Ovary (tissue), 7 donors: ENCODE measurements at regions not wholly inside any gene's neighbourhood (a gene's known extent, or its start where the extent isn't known, plus 50 kb on each side); places are given as distances from the start of the nearest gene placed in this dataset.

Experiments used
- DNase-seq, 5 donors: peaks; one replicate each; pipeline ENCODE4 v3.0.0-alpha.2; 2019 to 2020
- H3K27ac ChIP-seq, 2 donors: fragments of 200-600 bp; one replicate each; pipeline versions ENCODE4 v1.5.1 to v1.8.0; 2019 to 2022
- H3K27me3 ChIP-seq: fragments of 200-600 bp; one replicate; pipeline ENCODE4 v1.8.0; 2022
- H3K36me3 ChIP-seq: fragments of 200-600 bp; sonication (generic); one replicate; pipeline ENCODE4 v1.5.1; 2019
- H3K4me1 ChIP-seq: one replicate; pipeline ENCODE4 v1.8.1; 2013; ENCODE audit warnings: mild to moderate bottlenecking, moderate library complexity; ENCODE audit not compliant: insufficient read depth
- H3K4me3 ChIP-seq: fragments of 200-600 bp; sonication (generic); one replicate; pipeline ENCODE4 v1.5.1; 2017
- H3K9me3 ChIP-seq, 2 donors: fragments of 200-600 bp in 1 of 2; sonication (generic) in 1 of 2; one replicate each; pipeline versions ENCODE4 v1.5.1 to v1.8.1; 2013 to 2019; ENCODE audit warnings: mild to moderate bottlenecking in 1 of 2, moderate library complexity in 1 of 2
- EP300 ChIP-seq: sonication (generic); formaldehyde crosslinking; IDR thresholded peaks from one replicate; pipeline ENCODE4 v1.6.1; 2017; ENCODE audit warnings: antibody characterized with exemption
- POLR2A ChIP-seq: fragments of 450-650 bp; IDR thresholded peaks from one replicate; pipeline ENCODE4 v1.6.1; 2017; ENCODE audit warnings: antibody characterized with exemption, mild to moderate bottlenecking, moderate library complexity
- WGBS, 3 donors: extraction: QIAGEN DNeasy Blood & Tissue Kit in 1 of 3; methylation state at CpG; one replicate each; pipeline versions ENCODE4 v1.1.5 to v1.1.7; 2013 to 2017; 5-methylcytosine and 5-hydroxymethylcytosine counted together
- intact Hi-C, 4 donors: fragments of 100-400 bp; cut with DNase I; formaldehyde crosslinking; loops; one replicate each; pipeline versions ENCODE4 v1.11.0 to v1.15.1; 2022 to 2023
- TF ChIP-seq, protein P1 (sequence below), 3 donors: fragments of 450-650 bp in 2 of 3; fragments of 200-600 bp in 1 of 3; IDR thresholded peaks; one replicate each; pipeline versions ENCODE4 v1.5.1 to v1.8.0; 2016 to 2022; ENCODE audit warnings: antibody characterized with exemption in 3 of 3, mild to moderate bottlenecking in 1 of 3
- donor health status: DM: no; HTN: no; CAD: no; lungs with moderate emphysema.
- donor health status: DM: no; HTN: no; CAD: no.
- donor health status: Bipolar disorder and iron deficiency.
- donor health status: DM: no; HTN: no; CAD: no.
- donor health status: DM: yes; HTN: yes; CAD: no.

DNA sequence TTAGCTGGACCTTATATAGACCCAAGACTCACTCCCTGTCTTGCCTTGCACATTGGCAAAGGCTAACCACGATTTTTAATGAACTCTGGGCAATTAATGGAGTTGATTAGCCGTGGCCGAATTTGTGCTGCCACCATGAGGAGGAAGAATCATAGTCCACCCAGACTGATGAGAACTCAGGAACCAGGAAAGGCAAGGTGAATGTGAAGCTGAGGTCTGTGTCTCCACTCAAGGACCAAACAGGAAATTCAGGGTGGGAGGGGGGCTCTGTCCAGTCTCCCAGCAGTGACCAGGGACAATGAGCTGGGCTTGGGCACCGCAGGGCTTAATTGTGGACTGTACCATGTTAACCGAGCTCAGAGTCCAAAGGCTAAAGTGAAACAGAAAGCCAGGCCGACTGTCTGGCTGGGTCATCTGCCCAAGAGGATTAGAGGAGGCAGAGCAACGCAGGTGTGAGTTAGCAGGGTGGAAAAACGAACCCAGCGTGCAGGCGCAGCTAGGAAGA, 127.0 kb upstream of the JCAD start:
- no peak for DNase-seq
- Histone ChIP-seq H3K27me3 (no peaks in the 10 kb centered on the region), H3K9me3 (no peaks in the 10 kb centered on the region), H3K27ac (no peak overlapping the region), H3K36me3 (no peaks in the 10 kb centered on the region), H3K4me3 (no peak overlapping the region), H3K4me1 (peaks cover 2% of the 10 kb centered on the region)
- no peak for TF ChIP-seq EP300
- TF ChIP-seq, protein P1, sequence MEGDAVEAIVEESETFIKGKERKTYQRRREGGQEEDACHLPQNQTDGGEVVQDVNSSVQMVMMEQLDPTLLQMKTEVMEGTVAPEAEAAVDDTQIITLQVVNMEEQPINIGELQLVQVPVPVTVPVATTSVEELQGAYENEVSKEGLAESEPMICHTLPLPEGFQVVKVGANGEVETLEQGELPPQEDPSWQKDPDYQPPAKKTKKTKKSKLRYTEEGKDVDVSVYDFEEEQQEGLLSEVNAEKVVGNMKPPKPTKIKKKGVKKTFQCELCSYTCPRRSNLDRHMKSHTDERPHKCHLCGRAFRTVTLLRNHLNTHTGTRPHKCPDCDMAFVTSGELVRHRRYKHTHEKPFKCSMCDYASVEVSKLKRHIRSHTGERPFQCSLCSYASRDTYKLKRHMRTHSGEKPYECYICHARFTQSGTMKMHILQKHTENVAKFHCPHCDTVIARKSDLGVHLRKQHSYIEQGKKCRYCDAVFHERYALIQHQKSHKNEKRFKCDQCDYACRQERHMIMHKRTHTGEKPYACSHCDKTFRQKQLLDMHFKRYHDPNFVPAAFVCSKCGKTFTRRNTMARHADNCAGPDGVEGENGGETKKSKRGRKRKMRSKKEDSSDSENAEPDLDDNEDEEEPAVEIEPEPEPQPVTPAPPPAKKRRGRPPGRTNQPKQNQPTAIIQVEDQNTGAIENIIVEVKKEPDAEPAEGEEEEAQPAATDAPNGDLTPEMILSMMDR (IDR thresholded peaks at IDR 0.05) = no peak
- no peak for TF ChIP-seq POLR2A
- WGBS, 3 donors = 63 to 71% (median 66%) methylated on average over 10 of the region's 10 CpGs
- intact Hi-C loops = no loop called here

- no peak overlapping the region for H3K4me3 ChIP-seq
- no peaks in the 10 kb centered on the region for H3K36me3 ChIP-seq
- H3K27ac ChIP-seq = no peak overlapping the region
- no peak for DNase-seq
- 54 to 65% (median 61%) methylated on average over 3 of the region's 3 CpGs for WGBS, 3 donors
- intact Hi-C loops = no loop called here
- no peaks in the 10 kb centered on the region for H3K27me3 ChIP-seq
- peaks cover 2% of the 10 kb centered on the region for H3K4me1 ChIP-seq
- TF ChIP-seq EP300 (no peak), POLR2A (no peak)
- TF ChIP-seq, protein P1 (IDR thresholded peaks at IDR 0.05) = no peak
- no peaks in the 10 kb centered on the region for H3K9me3 ChIP-seq
Observed at GRCh38 chr10:30185916-30186315, 126.5 kb upstream of the JCAD start.

- DNase-seq = no peak
- 97 to 100% (median 98%) methylated on average over 1 of the region's 1 CpG for WGBS, 3 donors
- no peak overlapping the region for H3K4me3 ChIP-seq
- intact Hi-C loops = no loop called here
- no peak overlapping the region for H3K27ac ChIP-seq
- no peaks in the 10 kb centered on the region for H3K36me3 ChIP-seq
- peaks cover 2% of the 10 kb centered on the region for H3K4me1 ChIP-seq
- no peaks in the 10 kb centered on the region for H3K9me3 ChIP-seq
- no peaks in the 10 kb centered on the region for H3K27me3 ChIP-seq
- TF ChIP-seq EP300 (no peak), POLR2A (no peak)
- TF ChIP-seq, protein P1 (IDR thresholded peaks at IDR 0.05) = no peak
Observed at GRCh38 chr10:30185341-30185740, 126.0 kb upstream of the JCAD start.

DNA sequence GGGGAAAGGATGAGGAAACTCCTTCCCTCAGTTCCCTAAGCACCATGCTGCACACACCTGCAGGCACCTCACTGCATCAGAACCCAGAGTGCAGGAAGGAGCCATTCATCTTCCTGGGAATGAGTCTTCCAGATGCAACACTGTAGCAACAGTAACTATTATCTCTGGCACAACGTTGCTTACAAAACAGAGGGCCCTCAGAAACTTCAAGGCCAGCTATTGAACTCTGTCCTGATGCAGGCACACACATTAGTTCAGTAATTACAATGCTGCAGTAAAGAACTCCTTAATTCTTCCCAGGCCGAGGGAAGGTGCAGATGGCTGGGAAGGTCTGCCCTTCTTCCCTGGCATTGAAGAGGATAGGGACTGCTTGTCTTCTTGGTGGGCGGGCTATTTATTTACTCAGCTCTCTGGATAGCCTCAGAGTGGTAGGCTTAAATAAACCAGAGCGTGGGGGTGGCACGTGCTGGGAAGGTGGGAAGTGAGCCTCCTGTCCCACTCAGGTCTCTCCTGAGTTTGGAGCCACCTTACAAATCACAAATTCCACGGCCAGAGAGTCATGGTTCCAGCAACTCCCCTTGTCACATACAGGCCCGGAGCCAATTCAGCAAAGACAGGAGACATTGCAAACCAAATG, 125.1 kb upstream of the JCAD start:
- Histone ChIP-seq H3K36me3 (no peaks in the 10 kb centered on the region), H3K9me3 (no peaks in the 10 kb centered on the region), H3K4me1 (peaks cover 2% of the 10 kb centered on the region), H3K4me3 (no peak overlapping the region), H3K27me3 (no peaks in the 10 kb centered on the region), H3K27ac (no peak overlapping the region)
- DNase-seq = no peak
- TF ChIP-seq POLR2A (no peak), EP300 (no peak)
- TF ChIP-seq, protein P1 (IDR thresholded peaks at IDR 0.05) = no peak
- intact Hi-C loops = no loop called here
- WGBS, 3 donors = 46 to 66% (median 56%) methylated on average over 7 of the region's 7 CpGs
